ENCODE measurements at regions not wholly inside any gene's neighbourhood (a gene's known extent, or its start where the extent isn't known, plus 50 kb on each side); places are given as distances from the start of the nearest gene placed in this dataset.

DNA sequence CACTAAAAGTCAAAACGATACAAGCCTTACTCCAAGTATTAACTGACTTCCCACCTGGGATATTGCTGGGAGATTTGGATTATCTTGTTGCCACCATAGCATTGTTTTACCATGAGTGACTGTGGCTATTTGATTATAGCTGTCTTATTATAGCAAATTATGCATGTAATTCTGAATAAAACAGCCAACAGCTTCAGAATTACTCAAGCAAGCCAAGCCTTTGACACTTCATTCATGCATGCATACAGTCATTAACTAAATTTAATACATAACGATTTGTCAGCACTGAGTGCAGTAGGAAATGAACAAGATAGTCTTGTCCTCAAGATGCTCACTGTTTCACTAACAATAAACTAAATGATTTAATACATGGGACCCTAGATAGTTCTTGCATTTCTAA lies 133.0 kb upstream of the FRMD6 start:
- TF ChIP-seq, protein P1, sequence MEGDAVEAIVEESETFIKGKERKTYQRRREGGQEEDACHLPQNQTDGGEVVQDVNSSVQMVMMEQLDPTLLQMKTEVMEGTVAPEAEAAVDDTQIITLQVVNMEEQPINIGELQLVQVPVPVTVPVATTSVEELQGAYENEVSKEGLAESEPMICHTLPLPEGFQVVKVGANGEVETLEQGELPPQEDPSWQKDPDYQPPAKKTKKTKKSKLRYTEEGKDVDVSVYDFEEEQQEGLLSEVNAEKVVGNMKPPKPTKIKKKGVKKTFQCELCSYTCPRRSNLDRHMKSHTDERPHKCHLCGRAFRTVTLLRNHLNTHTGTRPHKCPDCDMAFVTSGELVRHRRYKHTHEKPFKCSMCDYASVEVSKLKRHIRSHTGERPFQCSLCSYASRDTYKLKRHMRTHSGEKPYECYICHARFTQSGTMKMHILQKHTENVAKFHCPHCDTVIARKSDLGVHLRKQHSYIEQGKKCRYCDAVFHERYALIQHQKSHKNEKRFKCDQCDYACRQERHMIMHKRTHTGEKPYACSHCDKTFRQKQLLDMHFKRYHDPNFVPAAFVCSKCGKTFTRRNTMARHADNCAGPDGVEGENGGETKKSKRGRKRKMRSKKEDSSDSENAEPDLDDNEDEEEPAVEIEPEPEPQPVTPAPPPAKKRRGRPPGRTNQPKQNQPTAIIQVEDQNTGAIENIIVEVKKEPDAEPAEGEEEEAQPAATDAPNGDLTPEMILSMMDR (IDR thresholded peaks at IDR 0.05; ENCODE audit: borderline replicate concordance, control extremely low read depth, extremely low read depth, insufficient read depth, missing control alignments), result no peak
- DNase-seq (ENCODE audit: low spot score), result no peak
- in situ Hi-C loops (cut with MboI; ENCODE audit: low sequenced_read_pairs, unreplicated experiment), result no loop called here

DNA sequence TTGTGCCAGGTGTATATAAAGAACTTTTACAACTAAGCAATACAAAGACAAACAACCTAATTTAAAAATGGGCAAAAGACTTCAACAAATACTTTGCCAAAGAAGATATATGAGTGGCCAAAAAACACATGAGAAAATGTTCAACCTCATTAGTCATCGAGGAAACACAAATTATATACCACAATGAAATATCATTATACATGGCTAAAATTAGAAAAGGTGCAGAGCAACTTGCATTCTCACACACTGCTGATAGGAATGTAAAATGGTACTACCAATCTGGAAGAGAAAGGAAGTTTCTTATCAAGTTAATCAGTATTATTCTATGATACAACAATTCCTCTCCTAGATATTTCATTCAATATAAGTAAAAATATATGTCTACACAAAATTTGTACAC lies 131.6 kb upstream of the FRMD6 start:
- TF ChIP-seq, protein P1 (IDR thresholded peaks at IDR 0.05; ENCODE audit: borderline replicate concordance, control extremely low read depth, extremely low read depth, insufficient read depth, missing control alignments), result no peak
- DNase-seq (ENCODE audit: low spot score), result no peak
- in situ Hi-C loops (cut with MboI; ENCODE audit: low sequenced_read_pairs, unreplicated experiment), result no loop called here

DNA sequence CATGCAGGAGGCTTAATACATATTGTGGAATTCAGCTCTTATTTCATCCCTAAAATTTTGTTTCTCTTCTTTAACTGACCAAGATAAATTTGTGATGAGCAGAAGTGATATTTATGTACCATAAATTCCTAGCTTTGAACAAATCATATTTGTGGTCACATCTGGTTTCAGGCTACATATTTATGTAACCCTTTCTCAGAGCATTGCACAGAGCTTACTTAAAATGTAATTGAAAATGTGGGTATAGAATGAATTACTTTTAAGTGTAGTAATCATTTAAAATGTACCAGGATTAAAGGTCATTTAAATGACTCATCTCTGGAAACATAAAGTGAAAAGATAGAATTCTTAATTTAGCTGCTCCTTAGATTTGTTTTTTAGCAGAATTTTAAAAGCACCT lies 129.9 kb upstream of the FRMD6 start:
- TF ChIP-seq, protein P1 (IDR thresholded peaks at IDR 0.05; ENCODE audit: borderline replicate concordance, control extremely low read depth, extremely low read depth, insufficient read depth, missing control alignments), result no peak
- in situ Hi-C loops (cut with MboI; ENCODE audit: low sequenced_read_pairs, unreplicated experiment), result no loop called here
- no peak for DNase-seq (ENCODE audit: low spot score)

DNA sequence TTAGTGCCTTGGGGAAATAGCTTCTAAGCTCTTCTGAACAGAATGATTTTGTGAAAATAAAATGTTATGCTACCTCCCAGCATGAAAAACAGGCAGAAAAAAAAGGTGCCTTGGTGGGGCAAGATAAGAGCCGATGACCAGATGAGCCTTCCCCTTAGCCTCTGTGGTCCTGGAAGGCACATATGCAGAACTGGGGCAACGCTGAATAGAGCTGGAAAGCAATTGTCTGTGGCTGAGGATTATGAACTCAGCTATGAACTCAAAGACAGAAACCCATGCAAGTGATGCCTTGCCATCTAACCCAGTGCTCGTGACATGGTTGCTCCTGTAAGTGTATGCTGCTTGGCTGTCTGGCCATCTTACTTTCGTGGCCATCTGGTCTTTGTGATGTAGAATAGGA lies 128.5 kb upstream of the FRMD6 start:
- DNase-seq (ENCODE audit: low spot score), result no peak
- in situ Hi-C loops (cut with MboI; ENCODE audit: low sequenced_read_pairs, unreplicated experiment), result no loop called here

DNA sequence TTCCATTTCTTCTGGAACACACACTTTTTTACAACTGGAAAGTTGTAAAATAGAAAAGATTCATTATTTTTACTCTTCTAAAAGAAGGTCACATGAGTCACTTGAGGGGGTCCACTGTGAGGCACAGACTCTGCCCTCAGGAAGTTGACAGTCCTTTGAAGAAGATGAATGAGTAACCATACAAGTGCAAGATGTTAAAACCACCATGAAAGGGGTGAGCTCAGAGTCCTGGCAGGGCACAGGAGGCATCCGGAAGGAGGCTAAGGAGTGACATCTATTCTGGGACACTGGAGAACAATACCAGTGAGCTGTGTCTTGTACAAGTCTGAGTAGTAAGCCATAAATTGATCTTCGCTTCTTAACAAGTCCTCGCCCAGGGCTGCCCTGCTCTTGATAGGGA lies 126.0 kb upstream of the FRMD6 start:
- in situ Hi-C loops (cut with MboI; ENCODE audit: low sequenced_read_pairs, unreplicated experiment), result no loop called here
- DNase-seq (ENCODE audit: low spot score), result no peak
- TF ChIP-seq, protein P1 (IDR thresholded peaks at IDR 0.05; ENCODE audit: borderline replicate concordance, control extremely low read depth, extremely low read depth, insufficient read depth, missing control alignments), result no peak

More for the DNA sequence above, 128.5 kb upstream of the FRMD6 start:
- TF ChIP-seq, protein P1 (IDR thresholded peaks at IDR 0.05; ENCODE audit: borderline replicate concordance, control extremely low read depth, extremely low read depth, insufficient read depth, missing control alignments), result no peak

DNA sequence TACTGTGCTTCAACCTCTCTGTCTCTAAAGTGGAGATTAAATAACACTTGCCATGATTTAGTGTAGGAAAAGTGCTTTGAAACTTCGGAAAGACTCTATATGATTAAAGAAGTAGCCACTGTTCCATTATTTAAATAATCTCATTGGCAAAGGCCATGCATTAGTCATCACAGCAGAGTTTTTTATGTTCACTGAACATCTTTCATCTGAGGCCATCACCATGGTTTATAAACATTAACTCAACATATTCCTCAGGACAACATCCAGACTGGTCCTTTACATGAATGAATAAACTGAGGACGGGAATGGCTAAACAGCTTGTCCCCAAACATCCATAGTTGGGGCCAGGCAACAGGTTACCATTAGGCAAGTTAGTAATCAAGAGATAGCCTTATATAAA lies 124.6 kb upstream of the FRMD6 start:
- in situ Hi-C loops (cut with MboI; ENCODE audit: low sequenced_read_pairs, unreplicated experiment), result no loop called here
- TF ChIP-seq, protein P1 (IDR thresholded peaks at IDR 0.05; ENCODE audit: borderline replicate concordance, control extremely low read depth, extremely low read depth, insufficient read depth, missing control alignments), result no peak
- no peak for DNase-seq (ENCODE audit: low spot score)

DNA sequence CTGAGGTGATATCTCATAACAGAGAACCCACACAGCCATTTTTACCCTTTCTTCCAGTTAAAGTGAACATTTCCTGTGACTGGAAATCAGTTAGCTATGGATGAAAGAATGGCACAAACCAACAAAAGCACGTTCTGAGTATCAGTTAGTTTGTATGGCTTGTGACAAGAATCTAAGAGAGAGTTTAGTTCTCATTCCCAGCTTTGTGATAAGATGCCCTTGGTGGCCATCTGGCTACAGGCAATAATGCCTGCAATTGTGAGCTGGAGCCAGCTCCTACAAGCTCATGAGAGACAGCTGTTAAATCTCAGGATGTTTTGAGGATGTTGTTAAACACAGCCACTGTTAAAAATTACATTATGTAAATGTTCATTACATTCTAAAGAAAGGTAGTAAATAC lies 122.0 kb upstream of the FRMD6 start:
- DNase-seq (ENCODE audit: low spot score), result no peak
- in situ Hi-C loops (cut with MboI; ENCODE audit: low sequenced_read_pairs, unreplicated experiment), result no loop called here
- TF ChIP-seq, protein P1 (IDR thresholded peaks at IDR 0.05; ENCODE audit: borderline replicate concordance, control extremely low read depth, extremely low read depth, insufficient read depth, missing control alignments), result no peak

Measured in GM13976 (cell line).